SH-SY5Y (cell line): ENCODE measurements at regions not wholly inside any gene's neighbourhood (a gene's known extent, or its start where the extent isn't known, plus 50 kb on each side); places are given as distances from the start of the nearest gene placed in this dataset.

ENCODE experiments used
- GATA2 ChIP-seq: IDR thresholded peaks from 2 replicates; pipeline ENCODE4 v1.6.1; 2011; ENCODE audit warnings: mild to moderate bottlenecking, low read depth, low read length
- GATA3 ChIP-seq: IDR thresholded peaks from 2 replicates; pipeline ENCODE4 v1.6.1; 2011; ENCODE audit warnings: low read depth, mild to moderate bottlenecking, low read length, moderate library complexity

- TF ChIP-seq GATA2, result no peak
- no peak for TF ChIP-seq GATA3
Observed at GRCh38 chr18:40810372-40810771, 1144.7 kb upstream of the PIK3C3 start.
